ENCODE measurements at regions not wholly inside any gene's neighbourhood (a gene's known extent, or its start where the extent isn't known, plus 50 kb on each side); places are given as distances from the start of the nearest gene placed in this dataset.

GRCh38 chr9:120136696-120137095, 443.3 kb downstream of the CDK5RAP2 start:
- Histone ChIP-seq H3K9me3 (ENCODE audit: low read depth, low read length) (no peaks in the 10 kb centered on the region), H3K4me3 (ENCODE audit: insufficient read depth, low read length) (no peak overlapping the region), H3K79me2 (ENCODE audit: insufficient read depth, low read length) (no peaks in the 10 kb centered on the region), H3K36me3 (ENCODE audit: insufficient read depth, low read length) (no peaks in the 10 kb centered on the region), H3K27me3 (ENCODE audit: insufficient read depth, low read length) (no peaks in the 10 kb centered on the region), H4K20me1 (ENCODE audit: insufficient read depth, low read length) (no peaks in the 10 kb centered on the region), H3K4me1 (ENCODE audit: insufficient read depth, low read length) (no peaks in the 10 kb centered on the region), H2AFZ (ENCODE audit: low read length) (no peak overlapping the region), H3K4me2 (ENCODE audit: insufficient read depth, low read length) (no peak overlapping the region), H3K27ac (ENCODE audit: low read depth, low read length) (no peak overlapping the region)
- DNase-seq (ENCODE audit: insufficient read length, low spot score, missing footprints), result no peak
- TF ChIP-seq, protein P1, sequence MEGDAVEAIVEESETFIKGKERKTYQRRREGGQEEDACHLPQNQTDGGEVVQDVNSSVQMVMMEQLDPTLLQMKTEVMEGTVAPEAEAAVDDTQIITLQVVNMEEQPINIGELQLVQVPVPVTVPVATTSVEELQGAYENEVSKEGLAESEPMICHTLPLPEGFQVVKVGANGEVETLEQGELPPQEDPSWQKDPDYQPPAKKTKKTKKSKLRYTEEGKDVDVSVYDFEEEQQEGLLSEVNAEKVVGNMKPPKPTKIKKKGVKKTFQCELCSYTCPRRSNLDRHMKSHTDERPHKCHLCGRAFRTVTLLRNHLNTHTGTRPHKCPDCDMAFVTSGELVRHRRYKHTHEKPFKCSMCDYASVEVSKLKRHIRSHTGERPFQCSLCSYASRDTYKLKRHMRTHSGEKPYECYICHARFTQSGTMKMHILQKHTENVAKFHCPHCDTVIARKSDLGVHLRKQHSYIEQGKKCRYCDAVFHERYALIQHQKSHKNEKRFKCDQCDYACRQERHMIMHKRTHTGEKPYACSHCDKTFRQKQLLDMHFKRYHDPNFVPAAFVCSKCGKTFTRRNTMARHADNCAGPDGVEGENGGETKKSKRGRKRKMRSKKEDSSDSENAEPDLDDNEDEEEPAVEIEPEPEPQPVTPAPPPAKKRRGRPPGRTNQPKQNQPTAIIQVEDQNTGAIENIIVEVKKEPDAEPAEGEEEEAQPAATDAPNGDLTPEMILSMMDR (IDR thresholded peaks at IDR 0.05; ENCODE audit: extremely low read depth, low read depth, low read length), result no peak

DNA sequence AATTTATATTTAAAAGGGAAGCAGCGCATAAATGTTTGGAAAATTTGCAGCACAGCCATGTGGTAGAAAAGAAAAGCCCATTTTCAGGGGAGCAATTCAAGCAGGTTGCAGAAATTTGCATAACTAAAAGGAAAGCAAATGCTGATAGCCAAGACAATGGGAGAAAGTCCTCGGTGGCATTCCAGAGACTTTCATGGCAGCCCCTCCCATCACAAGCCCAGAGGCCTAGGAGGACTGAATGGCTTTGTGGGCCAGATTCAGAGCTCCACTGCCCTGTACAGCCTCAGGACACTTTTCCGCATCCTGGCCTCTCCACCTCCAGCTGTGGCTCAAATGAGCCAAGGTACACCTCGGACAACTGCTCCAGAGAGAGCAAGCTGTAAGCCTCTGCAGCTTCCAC, 462.9 kb downstream of the CDK5RAP2 start:
- TF ChIP-seq, protein P1 (IDR thresholded peaks at IDR 0.05; ENCODE audit: extremely low read depth, low read depth, low read length), result no peak
- H3K79me2 ChIP-seq (ENCODE audit: insufficient read depth, low read length), result no peaks in the 10 kb centered on the region
- no peak overlapping the region for H3K27ac ChIP-seq (ENCODE audit: low read depth, low read length)
- H3K4me1 ChIP-seq (ENCODE audit: insufficient read depth, low read length), result no peaks in the 10 kb centered on the region
- no peaks in the 10 kb centered on the region for H4K20me1 ChIP-seq (ENCODE audit: insufficient read depth, low read length)
- no peak overlapping the region for H3K4me3 ChIP-seq (ENCODE audit: insufficient read depth, low read length)
- DNase-seq (ENCODE audit: insufficient read length, low spot score, missing footprints), result no peak
- no peaks in the 10 kb centered on the region for H3K27me3 ChIP-seq (ENCODE audit: insufficient read depth, low read length)
- H3K36me3 ChIP-seq (ENCODE audit: insufficient read depth, low read length), result no peaks in the 10 kb centered on the region
- H3K4me2 ChIP-seq (ENCODE audit: insufficient read depth, low read length), result no peak overlapping the region
- no peaks in the 10 kb centered on the region for H3K9me3 ChIP-seq (ENCODE audit: low read depth, low read length)
- H2AFZ ChIP-seq (ENCODE audit: low read length), result no peak overlapping the region

GRCh38 chr9:120110520-120110919, 469.4 kb downstream of the CDK5RAP2 start:
- H4K20me1 ChIP-seq (ENCODE audit: insufficient read depth, low read length), result no peaks in the 10 kb centered on the region
- H3K27me3 ChIP-seq (ENCODE audit: insufficient read depth, low read length), result no peaks in the 10 kb centered on the region
- H3K27ac ChIP-seq (ENCODE audit: low read depth, low read length), result no peak overlapping the region
- H3K4me2 ChIP-seq (ENCODE audit: insufficient read depth, low read length), result no peak overlapping the region
- TF ChIP-seq, protein P1 (IDR thresholded peaks at IDR 0.05; ENCODE audit: extremely low read depth, low read depth, low read length), result no peak
- H3K9me3 ChIP-seq (ENCODE audit: low read depth, low read length), result no peaks in the 10 kb centered on the region
- no peak overlapping the region for H3K4me3 ChIP-seq (ENCODE audit: insufficient read depth, low read length)
- H3K36me3 ChIP-seq (ENCODE audit: insufficient read depth, low read length), result no peaks in the 10 kb centered on the region
- no peak overlapping the region for H2AFZ ChIP-seq (ENCODE audit: low read length)
- no peaks in the 10 kb centered on the region for H3K4me1 ChIP-seq (ENCODE audit: insufficient read depth, low read length)
- H3K79me2 ChIP-seq (ENCODE audit: insufficient read depth, low read length), result no peaks in the 10 kb centered on the region
- no peak for DNase-seq (ENCODE audit: insufficient read length, low spot score, missing footprints)

- H3K4me1 ChIP-seq (ENCODE audit: insufficient read depth, low read length), result no peaks in the 10 kb centered on the region
- no peaks in the 10 kb centered on the region for H3K27me3 ChIP-seq (ENCODE audit: insufficient read depth, low read length)
- H2AFZ ChIP-seq (ENCODE audit: low read length), result no peak overlapping the region
- no peak overlapping the region for H3K27ac ChIP-seq (ENCODE audit: low read depth, low read length)
- H3K4me2 ChIP-seq (ENCODE audit: insufficient read depth, low read length), result no peak overlapping the region
- DNase-seq (ENCODE audit: insufficient read length, low spot score, missing footprints), result no peak
- no peaks in the 10 kb centered on the region for H3K9me3 ChIP-seq (ENCODE audit: low read depth, low read length)
- H3K36me3 ChIP-seq (ENCODE audit: insufficient read depth, low read length), result no peaks in the 10 kb centered on the region
- TF ChIP-seq, protein P1 (IDR thresholded peaks at IDR 0.05; ENCODE audit: extremely low read depth, low read depth, low read length), result peak; percentile 34
- no peak overlapping the region for H3K4me3 ChIP-seq (ENCODE audit: insufficient read depth, low read length)
- no peaks in the 10 kb centered on the region for H4K20me1 ChIP-seq (ENCODE audit: insufficient read depth, low read length)
- no peaks in the 10 kb centered on the region for H3K79me2 ChIP-seq (ENCODE audit: insufficient read depth, low read length)
These were observed 470.7 kb downstream of the CDK5RAP2 start for GRCh38 chr9:120109242-120109641.

All from osteoblast (primary cell).